Esophagus muscularis mucosa (tissue), 4 donors: ENCODE measurements at regions not wholly inside any gene's neighbourhood (a gene's known extent, or its start where the extent isn't known, plus 50 kb on each side); places are given as distances from the start of the nearest gene placed in this dataset.

Experiments
- DNase-seq: peaks from one replicate; pipeline ENCODE4 v3.0.0-alpha.2; 2017; ENCODE audit errors: extremely low spot score
- H3K27ac ChIP-seq, 4 donors: fragments of 200-600 bp; sonication (generic); replicated peaks in 1 of 4; 1 replicate in 3 of 4; 2 replicates in 1 of 4; pipeline ENCODE4 v1.5.1; 2016 to 2019; ENCODE audit warnings: mild to moderate bottlenecking in 1 of 4
- H3K27me3 ChIP-seq, 4 donors: fragments of 200-600 bp; sonication (generic); one replicate each; pipeline versions ENCODE4 v1.5.1 to v1.6.0; 2016 to 2019
- H3K36me3 ChIP-seq, 4 donors: fragments of 200-600 bp; sonication (generic); one replicate each; pipeline ENCODE4 v1.5.1; 2016 to 2019
- H3K4me1 ChIP-seq, 4 donors: fragments of 200-600 bp; sonication (generic); one replicate each; pipeline ENCODE4 v1.5.1; 2016 to 2019
- H3K4me3 ChIP-seq, 4 donors: fragments of 200-600 bp; sonication (generic); 1 replicate in 2 of 4; 2 replicates in 2 of 4; pipeline ENCODE4 v1.5.1; 2016 to 2019; ENCODE audit warnings: mild to moderate bottlenecking in 4 of 4, moderate library complexity in 1 of 4
- H3K9me3 ChIP-seq, 4 donors: fragments of 200-600 bp; sonication (generic); 1 replicate in 3 of 4; 2 replicates in 1 of 4; pipeline ENCODE4 v1.5.1; 2016 to 2019
- CTCF ChIP-seq, 3 experiments: fragments of 200-600 bp in 2 of 3; fragments of 450-650 bp in 1 of 3; sonication (generic) in 2 of 3; IDR thresholded peaks; one replicate each; pipeline ENCODE4 v1.5.1; 2017 to 2019; ENCODE audit warnings: antibody characterized with exemption in 3 of 3, mild to moderate bottlenecking in 2 of 3, moderate library complexity in 1 of 3
- EP300 ChIP-seq: sonication (generic); formaldehyde crosslinking; IDR thresholded peaks from one replicate; pipeline ENCODE4 v1.6.1; 2017; ENCODE audit warnings: antibody characterized with exemption
- POLR2A ChIP-seq: fragments of 450-650 bp; IDR thresholded peaks from one replicate; pipeline ENCODE4 v1.6.1; 2017; ENCODE audit warnings: antibody characterized with exemption, moderate library complexity, mild to moderate bottlenecking, low read depth
- POLR2AphosphoS5 ChIP-seq, 2 donors: sonication (generic); formaldehyde crosslinking; IDR thresholded peaks; one replicate each; pipeline ENCODE4 v1.6.1; 2017; ENCODE audit warnings: antibody characterized with exemption in 2 of 2
- WGBS: methylation state at CpG from one replicate; pipeline ENCODE4 v1.1.5; 2018; 5-methylcytosine and 5-hydroxymethylcytosine counted together
- intact Hi-C: fragments of 100-400 bp; cut with DNase I; formaldehyde crosslinking; loops from one replicate; pipeline ENCODE4 v1.15.1; 2023

GRCh38 chr2:144015036-144015435 is 504.9 kb downstream of the ZEB2 start:
- no peaks in the 10 kb centered on the region for H3K36me3 ChIP-seq
- TF ChIP-seq CTCF (IDR thresholded peaks at IDR 0.05) (no peak), POLR2AphosphoS5 (IDR thresholded peaks at IDR 0.05) (no peak), EP300 (no peak), POLR2A (no peak)
- no peaks in the 10 kb centered on the region for H3K4me1 ChIP-seq
- no peak overlapping the region for H3K4me3 ChIP-seq
- intact Hi-C loops, result no loop called here
- no peak for DNase-seq
- H3K9me3 ChIP-seq, result no peaks in the 10 kb centered on the region
- no peaks in the 10 kb centered on the region for H3K27me3 ChIP-seq
- WGBS, result 59% methylated on average over 3 of the region's 3 CpGs
- no peak overlapping the region for H3K27ac ChIP-seq

GRCh38 chr2:144014103-144014502 is 505.8 kb downstream of the ZEB2 start:
- 91% methylated on average over 5 of the region's 5 CpGs for WGBS
- H3K9me3 ChIP-seq, result no peaks in the 10 kb centered on the region
- intact Hi-C loops, result no loop called here

GRCh38 chr2:144012304-144012703 is 507.6 kb downstream of the ZEB2 start:
- TF ChIP-seq POLR2A, result no peak
- no peak for TF ChIP-seq EP300
- no peak for TF ChIP-seq POLR2AphosphoS5 (IDR thresholded peaks at IDR 0.05)
- TF ChIP-seq CTCF (IDR thresholded peaks at IDR 0.05), result no peak
- Histone ChIP-seq H3K36me3 (no peaks in the 10 kb centered on the region), H3K27ac (no peak overlapping the region), H3K4me1 (no peaks in the 10 kb centered on the region), H3K4me3 (no peak overlapping the region), H3K9me3 (no peaks in the 10 kb centered on the region), H3K27me3 (no peaks in the 10 kb centered on the region)
- intact Hi-C loops, result no loop called here
- no peak for DNase-seq
- WGBS, result 96% methylated on average over 4 of the region's 4 CpGs

More at GRCh38 chr2:144014103-144014502, 505.8 kb downstream of the ZEB2 start:
- Histone ChIP-seq H3K27me3 (no peaks in the 10 kb centered on the region), H3K36me3 (no peaks in the 10 kb centered on the region), H3K4me1 (no peaks in the 10 kb centered on the region), H3K27ac (no peak overlapping the region), H3K4me3 (no peak overlapping the region)
- no peak for TF ChIP-seq POLR2A
- no peak for TF ChIP-seq CTCF (IDR thresholded peaks at IDR 0.05)
- no peak for TF ChIP-seq POLR2AphosphoS5 (IDR thresholded peaks at IDR 0.05)
- no peak for TF ChIP-seq EP300
- DNase-seq, result no peak

GRCh38 chr2:144011553-144011952 is 508.4 kb downstream of the ZEB2 start:
- Histone ChIP-seq H3K27me3 (no peaks in the 10 kb centered on the region), H3K4me1 (no peaks in the 10 kb centered on the region), H3K36me3 (no peaks in the 10 kb centered on the region), H3K9me3 (no peaks in the 10 kb centered on the region), H3K4me3 (no peak overlapping the region), H3K27ac (no peak overlapping the region)
- TF ChIP-seq POLR2A (no peak), EP300 (no peak), CTCF (IDR thresholded peaks at IDR 0.05) (no peak), POLR2AphosphoS5 (IDR thresholded peaks at IDR 0.05) (no peak)
- intact Hi-C loops, result no loop called here
- DNase-seq, result no peak
- WGBS, result 82% methylated on average over 2 of the region's 2 CpGs

- Histone ChIP-seq H3K27ac (no peak overlapping the region), H3K36me3 (no peaks in the 10 kb centered on the region), H3K4me3 (no peak overlapping the region), H3K27me3 (no peaks in the 10 kb centered on the region), H3K4me1 (no peaks in the 10 kb centered on the region), H3K9me3 (no peaks in the 10 kb centered on the region)
- TF ChIP-seq EP300 (no peak), POLR2A (no peak), POLR2AphosphoS5 (IDR thresholded peaks at IDR 0.05) (no peak), CTCF (IDR thresholded peaks at IDR 0.05) (no peak)
- DNase-seq, result no peak
- intact Hi-C loops, result no loop called here
Measured at GRCh38 chr2:144011098-144011497, 508.8 kb downstream of the ZEB2 start.
